NCI-H187 (cell line): ENCODE measurements at regions not wholly inside any gene's neighbourhood (a gene's known extent, or its start where the extent isn't known, plus 50 kb on each side); places are given as distances from the start of the nearest gene placed in this dataset.
A peak's percentile ranks its signal among the peaks of the same experiment; 100 is the strongest.
"Not testable (repeated sequence)": the region's sequence is repeated elsewhere in the genome, so short reads cannot be mapped to it uniquely, and the experiment has no call there.

ENCODE experiments used
- DNase-seq, 2 experiments: peaks; one replicate each; lab custom pipeline; 2025; lab: John Stamatoyannopoulos, UW

DNA sequence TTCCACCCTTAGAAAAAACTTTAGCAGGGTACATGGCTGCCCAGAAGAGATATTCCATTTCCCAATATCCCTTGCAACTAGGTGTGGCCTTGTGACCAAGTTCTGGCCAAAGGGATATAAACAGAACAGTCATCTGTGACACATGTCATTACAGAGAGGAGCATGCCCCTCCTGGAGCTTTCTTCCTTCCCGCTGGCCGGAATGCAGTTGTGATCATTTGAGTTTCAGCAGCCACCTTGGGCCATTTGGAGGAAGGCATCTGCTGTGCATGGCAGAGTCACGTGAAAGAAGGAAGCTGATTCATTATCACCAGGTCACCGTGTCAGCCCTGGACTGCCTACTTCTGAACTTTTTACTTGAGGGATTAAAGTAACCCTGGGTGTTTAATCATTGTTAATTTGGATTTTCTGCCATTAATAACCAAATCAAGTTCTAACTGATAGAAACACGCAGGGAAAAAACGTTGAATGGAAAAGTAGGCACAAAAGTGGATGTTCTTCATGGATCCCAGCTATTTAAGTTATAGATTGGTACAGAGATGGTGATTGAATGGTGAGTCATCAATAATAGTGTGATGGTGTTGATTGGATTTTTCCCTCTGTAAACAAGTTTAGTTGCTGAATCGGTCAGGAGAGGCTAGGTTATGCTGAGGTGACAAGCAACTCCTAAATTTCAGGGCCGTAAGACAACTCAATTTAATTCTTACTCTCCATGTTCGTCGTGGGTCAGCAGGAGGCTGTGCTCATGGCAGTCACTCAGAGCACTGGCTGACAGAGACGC, 80.7 kb upstream of the CCDC167 start:
- no peak for DNase-seq

DNA sequence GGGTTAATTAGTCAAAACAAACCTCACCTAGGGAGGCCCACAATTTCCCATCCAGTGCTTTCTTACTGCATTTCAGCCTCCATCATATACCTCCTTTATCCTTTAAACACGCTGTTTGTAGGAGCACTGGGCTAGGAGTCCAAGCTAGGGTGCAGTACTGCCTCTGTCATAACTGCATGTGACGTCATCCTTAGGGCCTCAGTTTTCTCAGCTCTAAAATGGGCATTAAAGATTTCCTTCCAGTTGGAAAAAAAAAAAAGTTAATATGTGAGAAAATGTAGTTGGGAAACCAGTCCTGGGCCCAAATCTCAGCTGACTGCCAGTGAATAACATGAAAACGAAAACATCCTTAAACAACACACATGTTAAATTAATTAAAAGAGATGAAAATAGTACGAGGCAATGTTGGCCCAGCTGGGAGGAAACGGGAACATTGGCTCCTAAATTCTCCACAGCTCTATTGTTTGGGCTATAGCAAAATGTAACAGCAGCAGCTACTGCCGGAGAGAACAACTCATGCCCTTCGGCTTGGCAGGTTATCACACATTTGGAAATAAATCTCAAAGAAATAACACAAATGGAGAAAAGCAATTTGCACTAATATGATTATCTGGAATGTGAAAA, 79.9 kb upstream of the CCDC167 start:
- no peak for DNase-seq

DNA sequence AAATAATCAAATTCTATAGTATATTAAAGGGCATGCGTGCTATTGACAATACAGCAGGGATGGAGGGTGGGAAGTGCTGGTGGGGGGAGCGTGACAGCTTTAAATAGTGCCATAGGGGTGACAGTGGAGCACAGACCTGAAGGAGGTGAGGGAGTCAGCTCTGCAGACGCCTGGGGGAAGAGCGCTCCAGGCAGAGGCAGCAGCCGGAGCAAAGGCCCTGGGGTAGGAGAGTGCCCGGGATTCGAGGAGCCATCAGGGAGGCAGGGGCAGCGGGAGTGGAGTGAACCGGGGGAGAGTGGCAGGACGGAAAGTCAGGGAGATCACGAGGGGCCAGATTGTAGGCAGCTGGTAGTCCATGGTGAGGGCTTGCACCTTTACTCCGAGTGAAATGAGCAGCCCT, 78.4 kb upstream of the CCDC167 start:
- no peak for DNase-seq

DNA sequence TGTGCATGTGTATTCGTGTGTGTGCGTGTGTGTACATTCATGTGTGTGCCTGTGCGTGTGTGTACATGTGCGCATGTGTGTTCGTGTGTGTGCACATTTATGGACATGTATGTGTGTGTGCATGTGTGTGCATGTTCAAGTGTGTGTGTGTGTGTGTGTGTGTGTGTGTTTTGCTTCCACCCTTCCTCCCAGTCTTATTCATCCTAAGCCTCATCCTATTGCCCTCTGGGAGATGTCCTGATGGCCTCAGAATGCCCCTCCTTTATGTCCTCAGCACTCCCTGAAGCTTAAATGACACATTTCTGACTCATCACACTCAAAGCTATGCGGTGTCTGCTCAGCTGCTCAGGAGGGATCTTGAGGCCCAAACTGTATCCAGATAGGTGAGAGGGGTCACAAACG, 76.6 kb upstream of the CCDC167 start:
- no peak for DNase-seq

DNA sequence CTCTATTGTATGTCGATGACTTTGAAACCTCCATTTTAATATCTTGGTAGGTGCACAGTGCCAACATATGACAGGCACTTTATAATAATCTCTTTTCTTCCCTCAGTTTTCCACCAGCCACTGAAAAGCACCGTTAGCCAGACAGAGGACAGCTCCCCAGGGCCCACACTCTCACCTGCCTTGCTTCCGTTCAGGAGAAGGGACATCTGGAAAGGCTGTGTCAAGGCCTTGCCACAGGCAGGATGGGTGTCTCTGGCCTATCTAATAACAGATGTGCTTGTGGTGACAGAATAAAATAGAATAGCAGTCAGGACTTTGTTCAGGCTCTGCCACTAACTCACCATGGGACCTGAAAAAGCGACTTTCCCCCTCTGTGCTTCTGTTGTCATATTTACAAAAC, 75.5 kb upstream of the CCDC167 start:
- DNase-seq: no peak

DNA sequence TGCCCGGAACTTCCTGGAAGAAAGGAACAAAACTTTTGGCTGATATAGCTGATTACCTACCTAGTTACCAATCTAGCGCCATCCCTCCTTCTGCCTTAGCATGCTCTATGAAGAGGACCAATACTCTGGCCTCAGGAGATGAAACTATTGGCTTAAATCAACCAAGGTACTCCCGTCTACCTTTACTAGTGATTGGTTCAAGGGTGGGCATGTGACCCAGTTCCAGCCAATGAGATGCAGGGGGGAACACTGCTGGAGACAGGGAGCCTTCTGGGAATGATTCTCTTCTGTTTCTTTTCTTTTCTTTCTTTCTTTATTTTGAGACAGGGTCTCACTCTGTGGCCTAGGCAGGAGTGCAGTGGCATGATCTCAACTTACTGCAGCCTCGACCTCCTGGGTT, 72.6 kb upstream of the CCDC167 start:
- no peak for DNase-seq

DNA sequence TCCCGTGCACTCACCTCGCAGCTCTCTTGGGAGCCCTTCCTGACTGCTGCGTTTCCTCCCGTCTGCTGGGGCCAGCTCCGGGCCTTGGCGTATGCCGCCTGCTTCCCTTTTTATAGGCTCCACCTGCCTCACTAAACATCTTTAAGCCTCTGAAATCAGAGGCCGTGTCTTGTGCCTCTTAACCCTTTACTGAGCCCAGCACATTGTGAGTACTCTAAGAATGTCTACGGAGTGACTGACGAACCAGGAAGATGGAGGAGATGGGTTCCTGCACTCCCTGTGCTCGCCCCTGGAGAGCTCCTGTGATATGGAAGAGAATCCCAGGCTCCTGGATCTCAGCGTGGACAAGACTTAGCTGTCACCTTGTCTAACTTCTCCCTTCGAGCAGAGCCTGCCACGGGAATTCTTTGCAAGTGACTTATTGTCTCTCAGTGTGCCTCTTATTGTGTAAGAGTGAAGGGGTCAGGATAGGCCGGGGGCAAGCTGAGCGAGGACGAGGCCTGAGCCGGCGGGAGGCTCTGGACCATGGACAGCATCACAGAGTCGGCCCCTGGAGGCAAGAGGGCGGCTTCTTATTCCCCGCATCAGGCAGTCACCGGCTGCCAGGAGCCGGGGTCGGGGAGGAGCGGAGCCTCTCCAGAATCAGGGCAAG, 70.9 kb upstream of the CCDC167 start:
- no peak for DNase-seq

DNA sequence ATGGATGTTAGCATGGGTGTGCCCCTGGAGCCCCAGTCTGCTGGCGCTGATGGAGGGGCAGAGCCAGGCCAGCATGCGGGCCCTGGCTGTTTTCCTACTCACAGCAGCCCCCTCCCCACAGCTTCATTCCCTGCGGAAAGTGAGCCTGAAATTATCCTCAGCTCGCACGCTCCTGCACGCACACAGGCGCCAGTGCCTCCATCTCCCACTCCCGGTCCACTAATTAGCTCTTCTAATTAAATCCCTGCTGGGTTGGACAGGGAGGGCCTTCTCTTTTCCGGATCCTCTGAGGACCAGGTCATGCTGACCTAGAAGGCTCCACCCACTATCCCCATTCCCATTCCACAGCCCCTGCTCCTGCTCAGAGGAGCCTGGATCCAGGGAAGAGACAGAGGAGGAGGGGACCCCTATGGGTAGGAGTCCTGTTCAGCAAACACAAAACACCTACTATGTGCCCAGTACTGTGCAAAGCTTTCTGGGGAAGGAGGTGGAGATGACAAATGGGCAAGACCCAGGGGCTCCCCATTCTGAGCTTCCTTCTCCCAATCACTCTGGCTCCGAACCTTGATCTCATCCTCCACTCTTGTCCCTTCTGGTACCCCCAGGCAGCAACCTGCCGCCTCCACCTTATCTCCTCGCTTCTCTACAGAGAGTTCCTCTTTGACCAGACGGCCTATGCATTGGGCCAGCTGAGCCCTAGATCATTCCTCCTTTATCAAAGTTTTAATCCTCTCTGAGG, 70.2 kb upstream of the CCDC167 start:
- DNase-seq: no peak

DNA sequence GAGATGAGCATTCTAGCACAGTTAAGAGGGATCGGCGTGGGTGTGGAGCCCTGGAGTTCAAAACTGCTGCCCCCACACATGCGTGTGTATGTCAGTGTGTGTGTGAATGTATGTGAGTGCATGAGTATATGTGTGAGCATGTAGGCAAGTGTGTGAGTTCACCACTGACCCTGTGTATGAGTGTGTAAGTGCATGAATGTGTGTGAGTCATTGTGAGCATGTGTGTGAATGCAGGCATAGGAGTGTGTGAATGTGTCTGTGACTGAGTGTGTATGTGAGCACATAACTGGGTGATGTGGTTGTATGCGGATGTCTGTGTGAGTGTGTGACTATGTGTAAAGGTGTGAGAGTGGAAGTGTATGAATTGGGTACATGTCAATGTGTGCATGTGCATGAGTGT, 69.6 kb upstream of the CCDC167 start:
- no peak for DNase-seq

DNA sequence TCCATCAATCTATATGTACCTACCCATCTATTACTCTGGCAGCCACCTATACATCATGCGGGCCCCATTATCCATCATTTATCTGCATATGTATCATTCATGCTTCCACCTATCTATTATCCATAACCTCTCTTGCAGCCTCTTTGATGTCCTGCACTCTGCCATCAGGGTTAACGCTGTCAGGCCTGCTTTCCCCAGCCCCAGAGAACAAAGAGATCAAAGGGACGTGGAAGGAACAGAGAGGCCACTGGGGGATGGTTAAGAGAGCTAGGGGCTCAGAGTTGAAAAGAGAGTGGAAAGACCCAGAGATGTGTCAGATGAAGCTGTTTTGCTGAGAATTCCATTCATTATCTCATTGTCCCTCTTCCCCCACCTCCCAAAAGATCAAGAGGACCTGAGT, 67.3 kb upstream of the CCDC167 start:
- no peak for DNase-seq

DNA sequence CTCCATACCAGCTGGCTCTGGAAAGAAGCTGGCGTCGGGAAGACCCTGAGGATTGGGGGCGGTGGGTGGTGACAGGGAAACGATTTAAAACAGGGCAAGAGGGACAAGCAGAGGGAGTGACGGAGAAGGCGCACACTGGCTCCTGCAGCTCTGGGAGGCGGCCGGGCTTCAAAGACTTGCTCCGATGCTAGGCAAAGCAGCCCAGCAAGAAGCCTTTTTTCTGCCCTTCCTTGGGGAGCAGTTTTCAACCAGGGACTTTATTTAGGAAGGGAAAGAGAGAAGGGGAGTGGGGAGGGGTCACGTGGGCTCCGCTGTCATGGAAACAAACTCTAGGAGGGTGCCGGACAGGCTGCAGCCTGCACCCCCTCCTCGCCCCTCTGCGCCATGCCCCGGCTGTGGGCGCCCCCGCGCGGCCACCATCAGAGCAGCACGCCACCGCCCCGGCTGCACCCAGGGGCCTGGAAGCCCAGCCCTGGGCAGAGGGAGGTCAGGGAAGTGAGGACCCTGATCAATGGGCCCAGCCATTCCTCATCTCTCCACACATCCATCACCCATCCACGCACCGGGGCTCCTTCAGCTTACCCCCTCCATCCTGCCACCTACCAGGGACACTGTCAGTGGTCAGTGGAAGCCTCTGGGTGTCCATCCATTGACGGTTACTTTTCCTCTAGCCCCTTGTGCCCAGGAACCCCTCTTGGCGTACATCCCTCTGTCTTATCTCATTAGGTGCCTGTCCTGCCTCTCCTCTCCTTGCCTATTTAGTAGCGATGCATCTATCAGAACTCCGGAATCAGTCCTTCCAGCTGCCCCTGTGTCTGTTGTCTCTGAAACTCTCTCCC, 66.6 kb upstream of the CCDC167 start:
- DNase-seq: peak; percentile 12 to 35

DNA sequence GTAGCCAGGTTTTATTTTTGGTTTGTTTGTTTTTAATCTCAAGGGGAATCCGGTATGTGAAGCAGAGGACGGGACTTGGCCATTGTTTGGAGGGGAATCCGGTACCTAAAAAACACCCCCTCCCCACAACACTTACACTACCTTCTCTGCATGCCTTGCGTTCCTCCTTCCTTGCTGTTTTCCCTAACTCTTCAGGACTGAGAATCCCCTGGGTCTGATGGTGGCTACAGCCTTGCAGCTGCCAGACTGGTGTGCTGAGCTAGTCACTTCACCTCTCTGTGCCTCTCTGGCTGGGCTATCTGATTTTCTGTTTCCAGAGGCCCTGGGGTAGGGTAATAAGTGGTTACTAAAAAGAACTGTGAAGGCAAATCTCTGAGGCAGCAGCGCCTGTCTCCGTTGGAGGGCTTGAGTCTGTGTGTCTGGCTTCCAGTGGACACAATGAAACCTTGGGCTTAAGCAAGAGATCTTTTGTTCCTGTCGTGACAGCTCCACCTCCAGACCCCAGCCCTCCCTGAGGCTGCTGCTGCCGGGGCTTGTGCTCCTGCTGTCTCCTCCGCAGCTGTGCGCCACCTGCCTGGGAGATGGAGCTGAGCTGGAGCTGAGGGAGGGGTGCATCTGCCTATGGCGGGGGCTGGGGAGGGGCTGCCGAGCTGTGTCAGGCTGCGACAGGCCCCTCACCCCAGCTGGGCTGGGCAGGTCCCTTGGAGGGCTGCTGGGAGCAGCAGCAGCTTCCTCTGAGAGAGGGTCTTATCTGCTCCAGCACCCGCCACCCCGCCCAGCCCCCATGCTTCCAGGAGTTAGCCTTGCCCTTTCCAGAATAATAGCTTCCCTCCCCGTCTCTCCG, 65.8 kb upstream of the CCDC167 start:
- DNase-seq: peak; percentile 51 to 70

DNA sequence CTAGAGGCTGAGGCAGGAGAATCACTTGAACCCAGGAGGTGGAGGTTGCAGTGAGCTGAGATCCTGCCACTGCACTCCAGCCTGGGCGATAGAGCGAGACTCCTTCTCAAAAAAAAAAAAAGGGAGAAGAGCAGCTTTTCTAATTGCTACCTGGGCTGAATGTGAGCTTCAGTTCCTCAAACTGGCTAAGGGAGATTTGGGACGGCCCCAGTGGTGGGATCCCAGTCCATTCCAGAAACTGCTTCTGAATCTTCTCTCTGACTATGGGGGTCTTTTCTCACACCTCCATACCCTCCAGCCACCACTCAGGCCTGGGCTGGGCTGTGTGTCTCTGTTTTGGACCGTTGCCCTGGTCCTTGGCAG, 63.2 kb upstream of the CCDC167 start:
- DNase-seq: not testable (repeated sequence)

DNA sequence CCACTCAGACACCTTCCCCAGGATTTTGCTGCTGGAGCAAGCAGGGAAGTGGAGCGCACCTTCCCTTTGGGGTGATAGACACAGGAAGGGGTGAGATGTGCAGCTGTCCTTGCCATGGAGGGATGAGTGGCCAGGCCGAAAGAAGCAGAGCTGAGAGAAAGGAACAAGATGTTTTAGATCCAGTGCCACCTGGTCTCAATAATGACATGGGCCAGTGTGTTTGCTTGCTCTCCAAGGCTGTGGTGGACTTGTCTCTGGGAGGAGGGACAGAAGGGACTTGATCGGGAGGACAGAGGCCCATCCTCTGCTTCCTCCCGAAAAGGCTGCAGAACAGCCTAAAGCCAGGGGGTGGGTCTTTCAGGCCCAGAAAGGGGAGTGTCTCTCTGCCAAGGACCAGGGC, 61.7 kb upstream of the CCDC167 start:
- DNase-seq: no peak

DNA sequence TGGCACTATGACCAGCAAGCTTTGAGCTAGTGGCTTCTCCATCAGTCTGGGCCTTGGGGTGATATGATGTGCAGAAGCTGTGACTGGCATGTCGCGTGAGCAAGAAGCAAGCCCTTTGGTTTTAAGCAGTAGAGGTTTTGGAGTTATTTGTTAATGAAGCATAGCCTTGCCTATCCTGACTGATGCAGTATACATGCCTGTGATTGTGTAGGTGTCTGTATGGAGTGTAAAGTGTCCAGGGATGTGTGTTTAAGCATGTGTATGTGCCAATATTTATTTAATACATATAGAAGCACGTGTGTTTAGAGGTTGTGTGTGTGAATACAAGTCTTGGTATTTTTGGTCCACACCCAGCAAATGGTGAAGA, 61.0 kb upstream of the CCDC167 start:
- no peak for DNase-seq

DNA sequence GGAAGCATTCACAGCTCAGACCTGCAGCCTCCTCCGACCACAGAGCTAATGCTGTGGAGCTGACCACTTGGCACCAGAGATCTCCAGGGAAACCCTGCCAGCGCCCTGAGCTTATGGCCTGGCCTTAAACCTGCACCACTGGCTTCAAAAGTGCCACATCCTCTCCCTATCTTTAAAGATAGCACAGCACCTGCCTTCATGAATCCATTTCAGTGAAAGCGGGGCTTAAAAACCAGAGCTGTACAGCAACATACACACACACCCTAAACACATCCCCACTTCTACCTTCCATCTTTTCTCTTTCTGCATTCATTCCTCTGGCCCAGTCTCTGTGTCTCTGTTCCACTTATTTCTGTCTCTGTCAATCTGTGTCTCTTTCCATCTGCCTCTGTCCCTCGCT, 59.8 kb upstream of the CCDC167 start:
- DNase-seq: no peak

DNA sequence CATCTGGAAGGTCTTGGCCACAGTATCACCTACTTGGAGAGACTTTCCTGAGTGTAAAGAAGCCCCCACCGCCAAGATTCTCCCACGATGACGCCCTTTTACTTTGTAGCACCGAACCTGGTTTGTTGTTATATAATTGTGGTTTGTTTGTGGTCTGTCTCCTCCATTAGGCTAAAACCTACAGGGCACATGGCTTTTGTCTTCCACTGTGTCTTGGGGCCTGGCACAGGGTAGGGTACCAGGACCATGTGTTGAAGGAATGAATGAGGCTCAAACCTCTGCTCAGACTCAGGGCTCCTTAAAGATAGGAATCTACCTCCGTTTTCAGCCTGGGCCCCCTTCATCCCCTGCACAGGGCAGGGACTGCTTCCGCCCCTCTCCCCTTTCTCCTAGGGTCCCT, 59.4 kb upstream of the CCDC167 start:
- no peak for DNase-seq

DNA sequence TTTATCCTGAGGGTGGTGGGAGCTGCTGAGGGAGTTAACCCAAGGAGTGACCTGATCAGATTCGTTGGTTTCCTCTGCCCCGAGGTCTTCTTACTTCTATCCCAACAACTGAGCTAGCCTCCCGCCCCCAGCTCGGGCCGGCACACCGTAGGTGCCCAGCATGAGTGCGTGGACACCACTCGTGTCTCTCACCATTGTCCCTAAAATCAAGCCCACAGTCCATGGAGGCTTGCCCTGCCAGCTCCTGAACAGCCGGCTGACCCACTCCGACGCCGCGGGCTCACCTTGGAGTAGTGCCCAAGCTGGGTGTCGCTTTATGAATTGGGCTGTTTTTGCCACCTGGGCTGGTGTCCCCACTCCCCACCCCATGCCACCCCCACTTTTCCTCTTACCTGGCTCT, 59.0 kb upstream of the CCDC167 start:
- no peak for DNase-seq

DNA sequence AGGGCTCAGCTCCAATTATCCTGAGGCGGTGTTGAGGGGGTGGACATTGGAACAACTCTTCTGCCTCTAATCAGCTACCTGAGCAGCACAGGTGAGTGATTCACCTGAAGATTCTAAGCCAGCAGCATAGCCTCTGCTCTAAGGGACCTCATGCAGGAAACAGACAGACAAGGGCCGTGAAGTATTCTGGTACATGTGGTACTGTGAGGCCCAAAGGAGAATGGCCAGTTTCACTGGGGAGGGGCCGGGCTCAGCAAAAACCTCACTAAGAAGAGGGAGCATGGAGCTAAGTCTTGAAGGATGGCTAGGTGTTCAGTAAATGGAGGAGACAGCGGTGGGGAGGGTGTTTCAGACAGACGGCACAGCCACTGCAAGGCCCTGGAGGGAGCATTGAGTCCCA, 58.5 kb upstream of the CCDC167 start:
- no peak for DNase-seq

DNA sequence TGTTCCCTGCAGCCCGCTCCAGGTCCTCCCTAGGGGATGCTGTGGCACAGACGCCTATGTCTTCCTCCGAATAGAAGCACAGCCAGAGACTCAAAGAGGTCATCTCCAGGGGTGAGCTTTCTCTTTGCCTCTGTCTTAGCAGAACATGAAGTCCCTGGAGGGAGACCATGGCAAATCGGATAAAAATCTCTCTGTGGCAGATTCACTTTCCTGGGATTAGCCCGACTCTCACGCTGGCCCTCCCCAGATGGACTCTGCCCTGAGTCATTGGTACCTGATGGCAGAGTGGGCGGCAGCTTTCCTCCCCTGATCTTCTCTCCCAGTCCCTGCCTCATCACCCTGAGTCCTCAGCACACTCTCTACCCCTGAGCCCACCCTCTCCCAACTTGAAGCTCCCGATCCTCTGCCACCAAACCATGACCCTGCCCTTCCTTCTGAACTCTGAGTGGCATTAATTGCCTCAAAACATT, 58.0 kb upstream of the CCDC167 start:
- DNase-seq: no peak
